DND-41 (cell line): ENCODE measurements at regions not wholly inside any gene's neighbourhood (a gene's known extent, or its start where the extent isn't known, plus 50 kb on each side); places are given as distances from the start of the nearest gene placed in this dataset.

ENCODE experiments used
- CTCF ChIP-seq: IDR thresholded peaks from 2 replicates; pipeline ENCODE4 v1.5.1; 2012; ENCODE audit warnings: borderline replicate concordance, low read length, moderate library complexity, mild to moderate bottlenecking; ENCODE audit not compliant: poor library complexity, severe bottlenecking; ENCODE audit errors: extremely low read depth
- EZH2 ChIP-seq: IDR thresholded peaks from 3 replicates; pipeline ENCODE4 v1.6.1; 2012; ENCODE audit warnings: borderline replicate concordance, low read depth, mild to moderate bottlenecking, moderate library complexity, low read length, inconsistent platforms; ENCODE audit not compliant: severe bottlenecking

GRCh38 chr12:131491916-131492490, 218.9 kb upstream of the SFSWAP start:
- TF ChIP-seq CTCF (no peak), EZH2 (no peak)
